ENCODE measurements at regions not wholly inside any gene's neighbourhood (a gene's known extent, or its start where the extent isn't known, plus 50 kb on each side); places are given as distances from the start of the nearest gene placed in this dataset.
"Not testable (repeated sequence)": the region's sequence is repeated elsewhere in the genome, so short reads cannot be mapped to it uniquely, and the experiment has no call there.

GRCh38 chr6:21710908-21711627, 117.5 kb downstream of the SOX4 start:
- no peak for DNase-seq

GRCh38 chr6:21712213-21712612, 118.7 kb downstream of the SOX4 start:
- no peak for DNase-seq

DNA sequence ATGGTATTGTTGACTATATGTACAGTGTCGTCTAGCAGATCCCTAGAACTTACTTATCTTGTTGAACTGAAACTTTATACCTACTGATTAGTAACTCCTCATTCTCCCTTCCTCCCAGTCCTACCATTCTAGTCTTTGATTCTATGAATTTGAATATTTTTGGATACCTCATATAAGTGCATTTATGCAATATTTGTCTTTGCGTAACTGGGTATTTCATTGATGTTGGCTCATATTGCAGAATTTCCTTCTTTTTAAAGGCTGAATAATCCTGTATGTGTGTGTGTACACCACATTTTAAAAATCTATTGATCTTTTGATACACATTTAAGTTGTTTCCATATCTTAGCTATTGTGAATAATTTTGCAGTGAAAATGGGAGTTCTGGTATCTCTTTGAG, 119.9 kb downstream of the SOX4 start:
- no peak for DNase-seq

DNA sequence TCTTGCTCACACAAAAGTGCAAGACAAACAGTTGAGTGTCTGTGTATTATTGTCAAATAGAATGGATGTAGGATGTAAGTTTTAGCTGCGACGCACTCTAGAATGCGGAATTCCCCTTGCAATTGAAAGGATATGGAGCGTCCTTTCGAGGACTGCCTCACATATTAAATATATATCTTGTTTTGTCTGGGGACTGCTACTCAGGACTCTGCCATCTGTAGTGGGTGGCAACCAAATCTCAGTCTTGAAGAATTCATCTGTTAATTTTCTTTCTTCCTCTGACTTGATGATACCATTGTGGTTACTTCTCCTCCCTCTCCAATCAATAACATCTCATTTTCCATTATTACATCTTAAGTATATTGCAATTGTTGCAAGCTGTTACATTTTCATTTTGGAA, 121.6 kb downstream of the SOX4 start:
- no peak for DNase-seq

- DNase-seq: no peak
Measured at GRCh38 chr6:21722510-21722909, 129.0 kb downstream of the SOX4 start.

- DNase-seq: no peak
Measured at GRCh38 chr6:21726676-21727075, 133.1 kb downstream of the SOX4 start.

DNA sequence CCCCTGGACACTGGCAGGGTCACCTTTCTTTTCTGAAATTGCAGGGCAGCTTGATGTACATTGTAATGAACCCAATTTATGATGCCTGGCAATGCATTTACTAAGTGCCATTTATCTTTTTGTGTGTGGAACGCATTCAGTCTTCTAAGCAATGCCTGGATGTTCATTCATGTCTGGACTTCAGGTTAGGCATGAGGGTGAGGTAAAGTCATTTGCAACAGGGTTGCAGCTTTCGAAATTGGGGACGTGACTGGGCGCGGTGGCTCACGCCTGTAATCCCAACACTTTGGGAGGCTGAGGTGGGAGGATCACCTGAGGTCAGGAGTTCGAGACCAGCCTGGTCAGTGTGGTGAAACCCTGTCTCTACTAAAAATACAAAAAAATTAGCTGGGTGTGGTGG, 134.6 kb downstream of the SOX4 start:
- no peak for DNase-seq

DNA sequence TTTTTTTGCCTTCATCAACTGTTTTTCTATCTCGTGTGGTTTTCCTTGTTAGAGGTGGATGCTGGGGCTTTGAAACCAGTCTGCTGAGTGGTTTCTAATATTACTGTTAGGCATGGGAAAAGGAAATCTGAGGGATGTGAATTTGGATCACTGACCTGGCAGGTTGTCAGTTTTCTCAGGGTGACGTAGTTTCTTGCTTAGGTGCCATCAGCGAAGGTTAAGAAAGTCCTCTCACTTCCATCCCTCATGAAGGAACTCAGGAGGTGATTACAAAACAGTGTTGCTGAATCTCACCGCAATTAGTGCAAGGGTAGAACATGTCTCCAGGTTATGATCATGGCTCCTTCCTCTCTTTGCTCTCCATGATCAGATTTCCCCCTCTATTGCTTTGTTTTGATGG, 135.9 kb downstream of the SOX4 start:
- no peak for DNase-seq

GRCh38 chr6:21730533-21730932, 137.0 kb downstream of the SOX4 start:
- DNase-seq: no peak

- DNase-seq: no peak
Measured at GRCh38 chr6:21731411-21732031, 138.0 kb downstream of the SOX4 start.

GRCh38 chr6:21732032-21732730, 138.6 kb downstream of the SOX4 start:
- DNase-seq: not testable (repeated sequence)

DNA sequence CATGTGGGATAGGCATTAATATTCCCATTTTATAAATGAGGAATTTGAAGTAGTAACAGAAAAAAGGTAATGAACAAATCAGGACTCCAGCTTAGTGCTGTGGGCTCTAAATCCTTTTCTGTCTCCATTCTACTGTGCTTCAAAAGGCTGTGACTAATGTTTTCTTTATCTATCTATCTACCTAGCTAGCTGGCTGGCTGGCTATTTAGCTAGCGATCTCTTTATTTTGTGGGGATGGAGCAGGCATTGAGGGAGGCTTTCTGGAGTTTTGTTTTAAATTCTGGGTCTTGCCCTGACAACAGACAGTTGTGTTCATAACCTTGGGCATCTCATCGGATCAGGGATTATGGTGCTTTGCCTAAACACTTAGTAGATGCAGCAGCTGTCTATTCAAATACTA, 139.2 kb downstream of the SOX4 start:
- DNase-seq: no peak

DNA sequence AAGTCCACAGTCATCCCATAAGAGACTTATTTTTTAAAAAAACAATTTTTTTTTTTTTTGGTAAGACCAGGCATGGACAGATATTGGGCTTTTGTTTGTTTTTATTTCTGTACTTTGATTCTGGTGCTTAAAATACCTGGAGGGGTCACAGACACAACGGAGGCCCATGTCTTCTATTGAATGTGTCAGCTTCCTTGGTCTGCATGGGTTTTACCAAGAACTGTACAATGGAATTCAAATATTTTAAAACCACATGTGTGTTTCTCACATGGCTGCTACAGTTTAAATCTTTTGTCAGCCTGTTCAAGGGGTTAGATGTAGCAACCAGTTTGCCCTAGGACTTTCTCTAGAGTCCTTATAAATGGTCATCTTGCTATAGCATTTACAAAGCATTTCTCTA, 139.8 kb downstream of the SOX4 start:
- no peak for DNase-seq

DNA sequence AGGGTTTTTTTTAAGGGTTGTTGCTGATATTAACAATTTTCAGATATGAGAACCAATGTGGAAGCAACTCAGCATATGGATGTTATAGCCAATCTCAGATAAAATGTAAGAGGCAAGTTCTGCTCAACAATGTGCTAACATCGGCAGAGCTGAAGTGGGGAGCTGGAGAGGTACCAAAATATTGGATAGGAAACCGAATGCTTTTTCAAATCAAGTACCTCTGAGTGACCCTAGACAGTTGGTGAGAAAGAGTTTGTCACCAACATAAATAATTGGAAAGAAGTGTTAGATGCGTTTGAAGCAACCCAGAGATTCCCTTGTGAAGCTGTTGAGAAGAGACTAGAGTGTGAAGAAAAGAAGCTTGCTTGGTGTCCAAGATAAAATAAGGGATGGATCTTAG, 140.7 kb downstream of the SOX4 start:
- no peak for DNase-seq

- DNase-seq: peak; percentile 7
Measured at GRCh38 chr6:21738180-21739094, 144.9 kb downstream of the SOX4 start.

DNA sequence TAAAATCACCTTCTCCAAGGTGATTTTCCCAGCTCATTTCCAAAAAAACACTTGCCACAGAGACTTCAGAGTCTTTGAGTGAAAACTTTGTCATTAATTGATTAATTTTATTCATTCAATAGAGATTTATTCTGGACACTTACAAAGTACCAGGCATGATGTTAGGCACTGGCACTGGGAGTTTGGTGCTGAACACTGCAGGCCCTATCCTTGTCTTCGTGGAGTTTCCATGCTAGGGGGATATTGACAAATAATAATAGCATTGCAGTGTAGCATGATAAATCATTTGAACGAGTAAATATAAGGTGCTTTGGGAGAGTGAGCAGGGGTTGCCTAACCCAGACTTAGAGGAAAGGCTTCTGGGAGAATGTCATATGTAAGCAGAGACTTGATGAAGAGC, 145.7 kb downstream of the SOX4 start:
- DNase-seq: no peak

- DNase-seq: no peak
Measured at GRCh38 chr6:21739838-21740237, 146.3 kb downstream of the SOX4 start.

GRCh38 chr6:21740376-21741124, 147.0 kb downstream of the SOX4 start:
- no peak for DNase-seq

- DNase-seq: peak; percentile 11
Measured at GRCh38 chr6:21741221-21742109, 147.9 kb downstream of the SOX4 start.

DNA sequence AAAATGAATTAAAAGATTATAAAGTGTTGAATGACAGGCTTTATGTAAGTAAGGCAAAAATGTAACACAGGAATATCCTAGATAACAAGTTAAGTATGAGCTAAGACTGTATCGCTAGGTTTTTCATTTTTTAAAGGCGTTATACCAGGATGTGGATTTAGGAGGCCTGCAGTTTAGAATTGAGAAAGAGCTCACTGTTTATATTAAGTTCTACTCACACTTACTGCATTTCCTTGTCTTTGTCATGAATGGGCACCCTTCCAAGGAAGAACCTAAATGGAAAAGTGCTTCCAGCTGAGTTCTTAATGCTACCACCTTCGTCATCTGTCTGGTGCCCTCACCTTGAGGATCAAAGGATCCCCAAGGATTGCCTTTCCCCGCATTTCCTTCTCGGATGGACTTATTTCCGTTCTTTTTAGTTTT, 148.7 kb downstream of the SOX4 start:
- DNase-seq: no peak

- DNase-seq: no peak
Measured at GRCh38 chr6:21744331-21744730, 150.8 kb downstream of the SOX4 start.

Data from NCI-H446 treated with DMSO at 0.1 percent for 48 hours (cell line).